Neural cell (in vitro differentiated cells): ENCODE measurements at regions not wholly inside any gene's neighbourhood (a gene's known extent, or its start where the extent isn't known, plus 50 kb on each side); places are given as distances from the start of the nearest gene placed in this dataset.

Source experiments
- H2AFZ ChIP-seq: fragments of 200-600, 300-800 bp; sonication (generic), shearing (Covaris generic); 2 replicates; pipeline ENCODE4 v1.6.0; 2014; ENCODE audit warnings: low read depth, mild to moderate bottlenecking, antibody characterized with exemption, low read length, moderate library complexity
- H3F3A ChIP-seq: fragments of 200-600 bp; shearing (Covaris generic); 2 replicates; pipeline ENCODE4 v1.6.1; 2016; ENCODE audit warnings: mild to moderate bottlenecking, moderate library complexity, mixed read lengths, antibody characterized with exemption, low read length; ENCODE audit not compliant: insufficient read depth, poor library complexity, severe bottlenecking
- H3K27ac ChIP-seq: fragments of 200-600, 300-800 bp; sonication (generic), shearing (Covaris generic); 2 replicates; pipeline ENCODE4 v1.5.1; 2014; ENCODE audit warnings: mild to moderate bottlenecking, low read length, moderate library complexity
- H3K27me3 ChIP-seq: fragments of 300-800, 200-600 bp; sonication (generic), shearing (Covaris generic); 2 replicates; pipeline ENCODE4 v1.6.0; 2014; ENCODE audit warnings: mild to moderate bottlenecking, low read depth, low read length, moderate library complexity; ENCODE audit not compliant: insufficient read depth
- H3K36me3 ChIP-seq: fragments of 300-800, 200-600 bp; sonication (generic), shearing (Covaris generic); 2 replicates; pipeline ENCODE4 v1.5.1; 2014; ENCODE audit warnings: mild to moderate bottlenecking, antibody characterized with exemption, low read length, moderate library complexity; ENCODE audit not compliant: insufficient read depth
- H3K4me2 ChIP-seq: fragments of 300-800, 200-600 bp; sonication (generic), shearing (Covaris generic); 2 replicates; pipeline ENCODE4 v1.6.0; 2014; ENCODE audit warnings: mild to moderate bottlenecking, low read length
- H3K4me3 ChIP-seq: fragments of 300-800, 200-600 bp; sonication (generic), shearing (Covaris generic); 2 replicates; pipeline ENCODE4 v1.5.1; 2014; ENCODE audit warnings: mild to moderate bottlenecking, low read length, moderate library complexity
- H3K79me2 ChIP-seq: fragments of 200-600 bp; shearing (Covaris generic); replicated peaks from 2 replicates; pipeline ENCODE4 v1.6.0; 2014; ENCODE audit warnings: mild to moderate bottlenecking, low read length, moderate library complexity; ENCODE audit not compliant: insufficient read depth
- H3K9ac ChIP-seq: fragments of 300-800, 200-600 bp; sonication (generic), shearing (Covaris generic); 2 replicates; pipeline ENCODE4 v1.6.1; 2016; ENCODE audit warnings: mild to moderate bottlenecking, low read length, mixed read lengths
- H3K9me2 ChIP-seq: fragments of 200-600 bp; shearing (Covaris generic); 2 replicates; pipeline ENCODE4 v1.6.1; 2016; ENCODE audit warnings: mild to moderate bottlenecking, low read length, mixed read lengths; ENCODE audit not compliant: insufficient read depth
- H3K9me3 ChIP-seq: fragments of 200-600, 300-800 bp; sonication (generic), shearing (Covaris generic); 2 replicates; pipeline ENCODE4 v1.6.1; 2016; ENCODE audit warnings: mild to moderate bottlenecking, mixed run types, low read length, moderate library complexity, mixed read lengths
- H4K20me1 ChIP-seq: fragments of 200-600 bp; shearing (Covaris generic); 2 replicates; pipeline ENCODE4 v1.6.1; 2016; ENCODE audit warnings: mild to moderate bottlenecking, mixed run types; ENCODE audit not compliant: insufficient read depth
- EP300 ChIP-seq: fragments of 450-650 bp; conservative IDR thresholded peaks from 2 replicates; pipeline ENCODE4 v1.6.1; 2014; ENCODE audit warnings: antibody characterized with exemption, mild to moderate bottlenecking, moderate library complexity; ENCODE audit not compliant: poor library complexity, severe bottlenecking
- EZH2 ChIP-seq: fragments of 200-600, 300-800 bp; shearing (Covaris generic), sonication (generic); IDR thresholded peaks from 2 replicates; pipeline ENCODE4 v1.6.1; 2014; ENCODE audit warnings: antibody characterized with exemption, low read length, borderline replicate concordance, mild to moderate bottlenecking; ENCODE audit not compliant: insufficient read depth, poor library complexity, severe bottlenecking
- MXI1 ChIP-seq: fragments of 450-650 bp; conservative IDR thresholded peaks from 2 replicates; pipeline ENCODE4 v1.6.1; 2014; ENCODE audit warnings: antibody characterized with exemption, mild to moderate bottlenecking; ENCODE audit not compliant: poor library complexity, severe bottlenecking
- POLR2AphosphoS5 ChIP-seq: IDR thresholded peaks from 2 replicates; pipeline ENCODE4 v1.6.1; 2012
- RAD21 ChIP-seq: fragments of 450-650 bp; conservative IDR thresholded peaks from 2 replicates; pipeline ENCODE4 v1.6.1; 2014; ENCODE audit warnings: antibody characterized with exemption, mild to moderate bottlenecking, moderate library complexity
- SMC3 ChIP-seq: fragments of 450-650 bp; conservative IDR thresholded peaks from 2 replicates; pipeline ENCODE4 v1.6.1; 2014; ENCODE audit warnings: antibody characterized with exemption, mild to moderate bottlenecking, moderate library complexity; ENCODE audit not compliant: poor library complexity
- TAF1 ChIP-seq: IDR thresholded peaks from 2 replicates; pipeline ENCODE4 v1.6.1; 2012; ENCODE audit warnings: low read depth
- TF ChIP-seq, protein P1 (sequence below): fragments of 450-650 bp; IDR thresholded peaks from 2 replicates; pipeline ENCODE4 v1.5.1; 2014; ENCODE audit warnings: antibody characterized with exemption, mild to moderate bottlenecking, moderate library complexity; ENCODE audit not compliant: poor library complexity, severe bottlenecking
- TF ChIP-seq, protein P2 (sequence below): IDR thresholded peaks from 2 replicates; pipeline ENCODE4 v1.6.1; 2012; ENCODE audit warnings: borderline replicate concordance

DNA sequence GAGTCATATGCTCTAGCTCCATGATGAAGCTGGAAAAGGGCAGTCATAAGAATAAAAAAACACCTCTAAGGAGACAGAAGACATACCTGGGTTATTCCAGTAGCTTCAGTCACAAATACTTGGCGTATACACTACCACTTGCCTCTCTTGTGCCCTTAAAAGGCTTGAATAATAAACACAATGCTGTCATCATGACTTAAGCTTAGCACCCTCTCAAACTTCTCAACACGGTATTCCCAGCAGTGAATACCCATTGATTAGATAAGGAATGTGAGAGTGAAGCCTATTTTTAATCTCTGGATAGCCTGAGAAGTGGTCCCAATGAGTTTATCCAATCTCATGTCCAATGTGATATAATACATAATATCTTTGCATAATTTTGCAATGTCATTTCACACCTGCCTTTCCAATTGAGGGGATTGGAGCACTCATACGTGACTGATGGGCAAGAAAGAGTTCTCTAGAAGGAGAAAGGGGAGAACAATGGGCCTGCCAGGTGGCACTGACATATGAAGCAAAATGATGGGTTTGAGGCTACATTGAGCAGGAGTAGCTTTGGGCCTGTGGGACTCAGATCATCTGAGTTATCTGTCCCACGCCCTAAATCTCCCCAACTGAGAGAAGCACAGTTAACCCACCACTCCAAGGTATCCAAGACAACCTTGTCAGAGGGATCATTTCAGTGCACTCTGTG lies 298.6 kb upstream of the DAB1 start:
- Histone ChIP-seq H3K79me2 (no peaks in the 10 kb centered on the region), H2AFZ (no peak overlapping the region), H3K27me3 (no peaks in the 10 kb centered on the region), H3K9me3 (no peaks in the 10 kb centered on the region), H3F3A (no peaks in the 10 kb centered on the region), H3K4me2 (no peak overlapping the region), H3K27ac (no peak overlapping the region), H3K9me2 (no peaks in the 10 kb centered on the region), H3K36me3 (no peaks in the 10 kb centered on the region), H3K4me3 (no peak overlapping the region), H4K20me1 (no peaks in the 10 kb centered on the region), H3K9ac (no peak overlapping the region)
- TF ChIP-seq EP300 (no peak), SMC3 (no peak), EZH2 (no peak), MXI1 (no peak), RAD21 (no peak)
- TF ChIP-seq, protein P1, sequence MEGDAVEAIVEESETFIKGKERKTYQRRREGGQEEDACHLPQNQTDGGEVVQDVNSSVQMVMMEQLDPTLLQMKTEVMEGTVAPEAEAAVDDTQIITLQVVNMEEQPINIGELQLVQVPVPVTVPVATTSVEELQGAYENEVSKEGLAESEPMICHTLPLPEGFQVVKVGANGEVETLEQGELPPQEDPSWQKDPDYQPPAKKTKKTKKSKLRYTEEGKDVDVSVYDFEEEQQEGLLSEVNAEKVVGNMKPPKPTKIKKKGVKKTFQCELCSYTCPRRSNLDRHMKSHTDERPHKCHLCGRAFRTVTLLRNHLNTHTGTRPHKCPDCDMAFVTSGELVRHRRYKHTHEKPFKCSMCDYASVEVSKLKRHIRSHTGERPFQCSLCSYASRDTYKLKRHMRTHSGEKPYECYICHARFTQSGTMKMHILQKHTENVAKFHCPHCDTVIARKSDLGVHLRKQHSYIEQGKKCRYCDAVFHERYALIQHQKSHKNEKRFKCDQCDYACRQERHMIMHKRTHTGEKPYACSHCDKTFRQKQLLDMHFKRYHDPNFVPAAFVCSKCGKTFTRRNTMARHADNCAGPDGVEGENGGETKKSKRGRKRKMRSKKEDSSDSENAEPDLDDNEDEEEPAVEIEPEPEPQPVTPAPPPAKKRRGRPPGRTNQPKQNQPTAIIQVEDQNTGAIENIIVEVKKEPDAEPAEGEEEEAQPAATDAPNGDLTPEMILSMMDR: no peak

DNA sequence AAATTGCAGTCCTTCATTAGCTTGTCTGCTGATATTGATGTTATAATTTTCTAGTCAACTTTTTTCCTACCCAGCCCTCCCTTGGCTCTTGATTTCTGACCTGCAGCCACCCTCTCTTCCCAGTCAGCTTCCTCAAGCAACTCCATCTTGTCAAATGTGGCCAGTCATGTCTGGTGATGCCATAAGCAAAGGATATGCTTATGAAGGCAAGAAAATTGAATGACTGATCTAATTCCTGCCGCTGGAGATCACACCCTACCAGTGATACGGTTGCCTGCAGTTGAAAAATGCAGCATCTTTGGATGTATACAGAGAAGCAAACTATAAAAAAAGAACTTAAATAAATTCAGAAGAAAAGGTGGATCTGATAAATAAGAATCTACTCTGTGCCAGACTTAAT lies 297.1 kb upstream of the DAB1 start:
- Histone ChIP-seq H3K4me3 (no peak overlapping the region), H3F3A (no peaks in the 10 kb centered on the region), H3K27me3 (no peaks in the 10 kb centered on the region), H3K36me3 (no peaks in the 10 kb centered on the region), H4K20me1 (no peaks in the 10 kb centered on the region), H3K9ac (no peak overlapping the region), H3K27ac (peak overlapping the region; percentile 7), H2AFZ (no peak overlapping the region), H3K9me2 (no peaks in the 10 kb centered on the region), H3K79me2 (no peaks in the 10 kb centered on the region), H3K4me2 (no peak overlapping the region), H3K9me3 (no peaks in the 10 kb centered on the region)
- peak; percentile 70 for TF ChIP-seq EP300
- TF ChIP-seq, protein P1: no peak

DNA sequence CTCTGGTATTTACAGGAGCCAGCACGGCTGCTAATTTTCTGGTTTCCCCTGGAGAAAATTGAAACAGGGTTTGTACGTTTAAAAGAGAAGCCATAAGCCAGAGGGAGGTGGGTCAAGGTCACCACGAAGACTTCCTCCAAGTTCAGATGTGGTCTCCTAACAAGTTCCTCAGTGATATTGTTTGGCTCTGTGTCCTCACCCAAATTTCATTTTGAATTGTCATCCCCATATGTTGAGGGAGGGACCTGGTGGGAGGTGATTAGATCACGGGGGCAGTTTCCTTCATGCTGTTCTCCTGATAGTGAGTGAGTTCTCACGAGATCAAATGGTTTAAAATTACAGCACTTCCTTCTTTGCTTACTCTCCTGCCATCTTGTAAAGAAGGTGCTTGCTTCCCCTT lies 295.4 kb upstream of the DAB1 start:
- no peak overlapping the region for H3K27ac ChIP-seq

More for the DNA sequence above, 295.4 kb upstream of the DAB1 start:
- no peaks in the 10 kb centered on the region for H3K9me3 ChIP-seq
- no peak overlapping the region for H2AFZ ChIP-seq
- TF ChIP-seq, protein P1: no peak
- no peak for TF ChIP-seq POLR2AphosphoS5
- TF ChIP-seq, protein P2, sequence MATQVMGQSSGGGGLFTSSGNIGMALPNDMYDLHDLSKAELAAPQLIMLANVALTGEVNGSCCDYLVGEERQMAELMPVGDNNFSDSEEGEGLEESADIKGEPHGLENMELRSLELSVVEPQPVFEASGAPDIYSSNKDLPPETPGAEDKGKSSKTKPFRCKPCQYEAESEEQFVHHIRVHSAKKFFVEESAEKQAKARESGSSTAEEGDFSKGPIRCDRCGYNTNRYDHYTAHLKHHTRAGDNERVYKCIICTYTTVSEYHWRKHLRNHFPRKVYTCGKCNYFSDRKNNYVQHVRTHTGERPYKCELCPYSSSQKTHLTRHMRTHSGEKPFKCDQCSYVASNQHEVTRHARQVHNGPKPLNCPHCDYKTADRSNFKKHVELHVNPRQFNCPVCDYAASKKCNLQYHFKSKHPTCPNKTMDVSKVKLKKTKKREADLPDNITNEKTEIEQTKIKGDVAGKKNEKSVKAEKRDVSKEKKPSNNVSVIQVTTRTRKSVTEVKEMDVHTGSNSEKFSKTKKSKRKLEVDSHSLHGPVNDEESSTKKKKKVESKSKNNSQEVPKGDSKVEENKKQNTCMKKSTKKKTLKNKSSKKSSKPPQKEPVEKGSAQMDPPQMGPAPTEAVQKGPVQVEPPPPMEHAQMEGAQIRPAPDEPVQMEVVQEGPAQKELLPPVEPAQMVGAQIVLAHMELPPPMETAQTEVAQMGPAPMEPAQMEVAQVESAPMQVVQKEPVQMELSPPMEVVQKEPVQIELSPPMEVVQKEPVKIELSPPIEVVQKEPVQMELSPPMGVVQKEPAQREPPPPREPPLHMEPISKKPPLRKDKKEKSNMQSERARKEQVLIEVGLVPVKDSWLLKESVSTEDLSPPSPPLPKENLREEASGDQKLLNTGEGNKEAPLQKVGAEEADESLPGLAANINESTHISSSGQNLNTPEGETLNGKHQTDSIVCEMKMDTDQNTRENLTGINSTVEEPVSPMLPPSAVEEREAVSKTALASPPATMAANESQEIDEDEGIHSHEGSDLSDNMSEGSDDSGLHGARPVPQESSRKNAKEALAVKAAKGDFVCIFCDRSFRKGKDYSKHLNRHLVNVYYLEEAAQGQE: no peak
- no peak for TF ChIP-seq MXI1
- TF ChIP-seq EP300: no peak
- no peak for TF ChIP-seq EZH2
- TF ChIP-seq SMC3: no peak
- no peak for TF ChIP-seq TAF1
- TF ChIP-seq RAD21: no peak
- no peak overlapping the region for H3K9ac ChIP-seq
- no peaks in the 10 kb centered on the region for H3K27me3 ChIP-seq
- no peak overlapping the region for H3K4me2 ChIP-seq
- H3K9me2 ChIP-seq: no peaks in the 10 kb centered on the region
- no peaks in the 10 kb centered on the region for H3F3A ChIP-seq
- H3K4me3 ChIP-seq: no peak overlapping the region
- H3K79me2 ChIP-seq: no peaks in the 10 kb centered on the region
- no peaks in the 10 kb centered on the region for H3K36me3 ChIP-seq
- H4K20me1 ChIP-seq: no peaks in the 10 kb centered on the region
